ENCODE measurements at regions not wholly inside any gene's neighbourhood (a gene's known extent, or its start where the extent isn't known, plus 50 kb on each side); places are given as distances from the start of the nearest gene placed in this dataset.

DNA sequence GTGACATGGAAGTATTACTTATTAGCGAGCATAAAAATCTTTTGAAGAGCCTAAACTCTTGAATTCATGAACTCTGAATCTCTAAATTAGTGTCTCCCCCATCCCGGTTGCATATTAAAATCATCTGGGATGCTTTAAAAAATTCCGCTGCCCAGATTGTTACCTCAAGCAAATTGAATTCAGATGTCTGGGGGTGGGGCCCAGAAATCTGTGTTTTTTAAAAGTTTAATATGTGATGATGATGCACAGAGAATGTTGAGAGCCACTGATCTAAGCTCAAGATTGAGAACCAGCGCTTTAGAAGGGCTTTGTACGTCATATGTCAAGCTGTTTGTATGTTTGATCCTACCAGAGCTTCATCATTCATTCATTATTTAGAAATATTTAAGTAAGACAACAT lies 446.8 kb downstream of the NUF2 start (continued):
- TF ChIP-seq, protein P1, sequence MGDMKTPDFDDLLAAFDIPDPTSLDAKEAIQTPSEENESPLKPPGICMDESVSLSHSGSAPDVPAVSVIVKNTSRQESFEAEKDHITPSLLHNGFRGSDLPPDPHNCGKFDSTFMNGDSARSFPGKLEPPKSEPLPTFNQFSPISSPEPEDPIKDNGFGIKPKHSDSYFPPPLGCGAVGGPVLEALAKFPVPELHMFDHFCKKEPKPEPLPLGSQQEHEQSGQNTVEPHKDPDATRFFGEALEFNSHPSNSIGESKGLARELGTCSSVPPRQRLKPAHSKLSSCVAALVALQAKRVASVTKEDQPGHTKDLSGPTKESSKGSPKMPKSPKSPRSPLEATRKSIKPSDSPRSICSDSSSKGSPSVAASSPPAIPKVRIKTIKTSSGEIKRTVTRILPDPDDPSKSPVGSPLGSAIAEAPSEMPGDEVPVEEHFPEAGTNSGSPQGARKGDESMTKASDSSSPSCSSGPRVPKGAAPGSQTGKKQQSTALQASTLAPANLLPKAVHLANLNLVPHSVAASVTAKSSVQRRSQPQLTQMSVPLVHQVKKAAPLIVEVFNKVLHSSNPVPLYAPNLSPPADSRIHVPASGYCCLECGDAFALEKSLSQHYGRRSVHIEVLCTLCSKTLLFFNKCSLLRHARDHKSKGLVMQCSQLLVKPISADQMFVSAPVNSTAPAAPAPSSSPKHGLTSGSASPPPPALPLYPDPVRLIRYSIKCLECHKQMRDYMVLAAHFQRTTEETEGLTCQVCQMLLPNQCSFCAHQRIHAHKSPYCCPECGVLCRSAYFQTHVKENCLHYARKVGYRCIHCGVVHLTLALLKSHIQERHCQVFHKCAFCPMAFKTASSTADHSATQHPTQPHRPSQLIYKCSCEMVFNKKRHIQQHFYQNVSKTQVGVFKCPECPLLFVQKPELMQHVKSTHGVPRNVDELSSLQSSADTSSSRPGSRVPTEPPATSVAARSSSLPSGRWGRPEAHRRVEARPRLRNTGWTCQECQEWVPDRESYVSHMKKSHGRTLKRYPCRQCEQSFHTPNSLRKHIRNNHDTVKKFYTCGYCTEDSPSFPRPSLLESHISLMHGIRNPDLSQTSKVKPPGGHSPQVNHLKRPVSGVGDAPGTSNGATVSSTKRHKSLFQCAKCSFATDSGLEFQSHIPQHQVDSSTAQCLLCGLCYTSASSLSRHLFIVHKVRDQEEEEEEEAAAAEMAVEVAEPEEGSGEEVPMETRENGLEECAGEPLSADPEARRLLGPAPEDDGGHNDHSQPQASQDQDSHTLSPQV (IDR thresholded peaks at IDR 0.05): no peak
- TF ChIP-seq POLR2A (IDR thresholded peaks at IDR 0.05; ENCODE audit: low read depth, low read length) (no peak), SIX5 (IDR thresholded peaks at IDR 0.05; ENCODE audit: low read depth, low read length, severe bottlenecking) (no peak), SMC3 (IDR thresholded peaks at IDR 0.05; ENCODE audit: borderline replicate concordance, low read length) (no peak)

DNA sequence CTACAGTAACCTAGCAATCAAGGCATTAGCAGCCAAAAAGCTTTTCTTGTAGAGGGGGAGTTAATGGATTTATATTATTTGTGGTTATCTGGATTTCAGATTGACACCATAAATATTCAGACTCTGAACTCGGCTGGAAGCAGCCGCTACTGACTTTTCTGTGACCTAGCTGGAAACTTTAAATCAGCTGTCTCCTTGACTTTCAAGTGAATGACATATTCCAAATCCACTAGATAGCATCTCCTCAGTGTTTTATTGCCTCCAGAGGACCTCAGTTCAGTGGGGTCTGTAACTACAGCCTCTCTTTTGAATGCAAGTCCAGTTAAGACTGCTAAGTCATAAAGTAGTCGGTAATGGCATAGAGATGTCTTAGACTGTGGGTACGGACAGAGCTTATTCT lies 448.5 kb downstream of the NUF2 start:
- TF ChIP-seq, protein P2, sequence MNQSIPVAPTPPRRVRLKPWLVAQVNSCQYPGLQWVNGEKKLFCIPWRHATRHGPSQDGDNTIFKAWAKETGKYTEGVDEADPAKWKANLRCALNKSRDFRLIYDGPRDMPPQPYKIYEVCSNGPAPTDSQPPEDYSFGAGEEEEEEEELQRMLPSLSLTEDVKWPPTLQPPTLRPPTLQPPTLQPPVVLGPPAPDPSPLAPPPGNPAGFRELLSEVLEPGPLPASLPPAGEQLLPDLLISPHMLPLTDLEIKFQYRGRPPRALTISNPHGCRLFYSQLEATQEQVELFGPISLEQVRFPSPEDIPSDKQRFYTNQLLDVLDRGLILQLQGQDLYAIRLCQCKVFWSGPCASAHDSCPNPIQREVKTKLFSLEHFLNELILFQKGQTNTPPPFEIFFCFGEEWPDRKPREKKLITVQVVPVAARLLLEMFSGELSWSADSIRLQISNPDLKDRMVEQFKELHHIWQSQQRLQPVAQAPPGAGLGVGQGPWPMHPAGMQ (IDR thresholded peaks at IDR 0.05; ENCODE audit: borderline replicate concordance): no peak
- no peak for TF ChIP-seq POU2F2 (IDR thresholded peaks at IDR 0.05; ENCODE audit: borderline replicate concordance, low read depth, low read length)
- no peak for TF ChIP-seq CBX3 (IDR thresholded peaks at IDR 0.05; ENCODE audit: borderline replicate concordance, low read depth)
- RAD21 ChIA-PET (ENCODE audit: unreplicated experiment): no interaction called here
- Histone ChIP-seq H3K4me3 (no peak overlapping the region), H3K27me3 (replicated peaks in 1 of 2; ENCODE audit: control insufficient read depth in 2 of 2, insufficient read depth in 2 of 2, low read length in 1 of 2) (no peaks in the 10 kb centered on the region), H3K9me3 (replicated peaks; ENCODE audit: control insufficient read depth, insufficient read depth, low read length) (no peaks in the 10 kb centered on the region), H2AFZ (ENCODE audit: control insufficient read depth, low read depth, low read length) (no peak overlapping the region), H3K4me2 (ENCODE audit: control insufficient read depth, insufficient read depth) (no peak overlapping the region), H3K27ac (ENCODE audit: control insufficient read depth, insufficient read depth) (no peak overlapping the region), H3K36me3 (ENCODE audit: control insufficient read depth in 2 of 2, insufficient read depth in 2 of 2, low read length in 1 of 2) (no peaks in the 10 kb centered on the region), H4K20me1 (ENCODE audit: control insufficient read depth, insufficient read depth) (no peaks in the 10 kb centered on the region), H3K79me2 (ENCODE audit: control insufficient read depth, insufficient read depth, low read length) (no peaks in the 10 kb centered on the region), H3K9ac (ENCODE audit: control insufficient read depth, insufficient read depth, low read length) (no peak overlapping the region), H3K4me1 (ENCODE audit: control insufficient read depth, insufficient read depth, low read length) (no peaks in the 10 kb centered on the region)
- ATAC-seq: no peak
- POLR2A ChIA-PET: no interaction called here
- CTCF ChIA-PET: no interaction called here
- no peak for DNase-seq (ENCODE audit: low read depth, low spot score)
- SMC1A ChIA-PET (ENCODE audit: uncharacterized antibody, unreplicated experiment): no interaction called here
- in situ Hi-C loops (cut with MboI) (no loop called here), intact Hi-C loops (cut with micrococcal nuclease; ENCODE audit: unreplicated experiment) (no loop called here)
- no TSS peak for BruUV-seq (replicated peaks)
- WGBS (ENCODE audit: insufficient coverage, insufficient replicate concordance, low lambda C conversion rate, missing lambda C conversion rate): 35% methylated on average over 4 of the region's 4 CpGs
- FAIRE-seq: no peak
